A549 (cell line): ENCODE measurements at regions not wholly inside any gene's neighbourhood (a gene's known extent, or its start where the extent isn't known, plus 50 kb on each side); places are given as distances from the start of the nearest gene placed in this dataset.

Source experiments
- ATAC-seq, 2 experiments: fragments of 200-7000 bp in 1 of 2; fragments of >200 bp in 1 of 2; cut with Nextera tagmentation in 1 of 2; cut with Tn5 transposase in 1 of 2; 3 replicates each; pipeline versions ENCODE4 v1.8.0 to v1.9.1; 2018 to 2020; ENCODE audit warnings: mild to moderate bottlenecking in 1 of 2, moderate library complexity in 1 of 2
- CTCF ChIA-PET: fragments of 300-600 bp; sonication (Branson Sonifier 250); formaldehyde crosslinking; extraction: SDS; loops from one replicate; lab custom pipeline; 2021; ENCODE audit warnings: antibody characterized with exemption, inconsistent platforms; lab: Yijun Ruan, JAX
- POLR2A ChIA-PET: fragments of 350-600 bp; formaldehyde crosslinking; extraction: SDS; loops from one replicate; lab custom pipeline; 2021; ENCODE audit warnings: antibody characterized with exemption, inconsistent platforms; lab: Yijun Ruan, JAX
- DNase-seq, 2 experiments: peaks; one replicate each; pipeline versions ENCODE4 v3.0.0 to v3.0.0-alpha.2; 2011 to 2016; ENCODE audit warnings: low read depth in 1 of 2, low spot score in 1 of 2
- FAIRE-seq: peaks from 2 replicates; lab custom pipeline; 2011; peaks lifted over from hg19 to GRCh38; lab: Jason Lieb, UNC
- H3K27ac ChIP-seq, 2 experiments: fragments of >200 bp; sonication (Bioruptor Twin); formaldehyde crosslinking; 3 replicates each; pipeline ENCODE4 v1.5.1; 2016 to 2017
- H3K4me1 ChIP-seq: fragments of >200 bp; sonication (Bioruptor Twin); formaldehyde crosslinking; 3 replicates; pipeline ENCODE4 v1.6.1; 2016
- H3K4me2 ChIP-seq: fragments of >200 bp; sonication (Bioruptor Twin); formaldehyde crosslinking; 3 replicates; pipeline ENCODE4 v1.6.1; 2016
- H3K4me3 ChIP-seq: fragments of >200 bp; sonication (Bioruptor Twin); formaldehyde crosslinking; 3 replicates; pipeline ENCODE4 v1.5.1; 2016
- H3K9me3 ChIP-seq: fragments of >200 bp; sonication (Bioruptor Twin); formaldehyde crosslinking; 3 replicates; pipeline ENCODE4 v1.6.1; 2016
- ATOH8 ChIP-seq: fragments of 250-450 bp; sonication (Bioruptor Pico); IDR thresholded peaks from 2 replicates; pipeline ENCODE4 v1.5.0; 2020; ENCODE audit warnings: low read depth, mild to moderate bottlenecking, moderate library complexity
- BCL3 ChIP-seq: fragments of >200 bp; sonication (Bioruptor Twin); formaldehyde crosslinking; IDR thresholded peaks from 3 replicates; pipeline ENCODE4 v1.6.1; 2016
- BHLHE40 ChIP-seq: IDR thresholded peaks from 2 replicates; pipeline ENCODE4 v1.6.1; 2012; ENCODE audit warnings: low read depth, low read length, inconsistent platforms
- CEBPB ChIP-seq, 2 experiments: fragments of >200 bp in 1 of 2; sonication (Bioruptor Twin) in 1 of 2; formaldehyde crosslinking in 1 of 2; IDR thresholded peaks; 2 replicates each; pipeline ENCODE4 v1.6.1; 2012 to 2016
- CHD2 ChIP-seq: fragments of 150-350 bp; IDR thresholded peaks from 2 replicates; pipeline ENCODE4 v1.6.1; 2014; ENCODE audit warnings: low read length; ENCODE audit not compliant: partially characterized antibody
- CTCF ChIP-seq: fragments of >200 bp; sonication (Bioruptor Twin); formaldehyde crosslinking; IDR thresholded peaks from 3 replicates; pipeline ENCODE4 v1.5.1; 2016
- EHF ChIP-seq: fragments of 250-450 bp; sonication (Bioruptor Pico); IDR thresholded peaks from 2 replicates; pipeline ENCODE4 v1.5.0; 2020; ENCODE audit warnings: mild to moderate bottlenecking
- ELK1 ChIP-seq: fragments of 150-350 bp; IDR thresholded peaks from 2 replicates; pipeline ENCODE4 v1.6.1; 2014; ENCODE audit warnings: low read depth, mild to moderate bottlenecking, low read length
- FOSB ChIP-seq: fragments of 250-450 bp; sonication (Bioruptor Pico); IDR thresholded peaks from 2 replicates; pipeline ENCODE4 v1.5.0; 2020; ENCODE audit warnings: mild to moderate bottlenecking, moderate library complexity
- FOSL2 ChIP-seq, 2 experiments: fragments of 450-650 bp in 1 of 2; fragments of >200 bp in 1 of 2; sonication (Bioruptor Twin) in 1 of 2; formaldehyde crosslinking; IDR thresholded peaks; 2 replicates each; pipeline versions ENCODE4 v1.5.0 to v1.6.1; 2016 to 2020; ENCODE audit warnings: mild to moderate bottlenecking in 1 of 2, moderate library complexity in 1 of 2
- FOXS1 ChIP-seq: fragments of 250-450 bp; sonication (Bioruptor Pico); IDR thresholded peaks from 2 replicates; pipeline ENCODE4 v1.5.0; 2020; ENCODE audit warnings: mild to moderate bottlenecking, moderate library complexity
- GATA3 ChIP-seq: IDR thresholded peaks from 2 replicates; pipeline ENCODE4 v1.6.1; 2012; ENCODE audit warnings: borderline replicate concordance
- HES2 ChIP-seq: fragments of >200 bp; sonication (Bioruptor Twin); formaldehyde crosslinking; IDR thresholded peaks from 2 replicates; pipeline ENCODE4 v1.6.1; 2016
- HEYL ChIP-seq: fragments of 250-450 bp; sonication (Bioruptor Pico); IDR thresholded peaks from 2 replicates; pipeline ENCODE4 v1.8.0; 2021; ENCODE audit warnings: mild to moderate bottlenecking, moderate library complexity
- HOXB13 ChIP-seq: fragments of 250-450 bp; sonication (Bioruptor Pico); IDR thresholded peaks from 2 replicates; pipeline ENCODE4 v1.5.0; 2020; ENCODE audit warnings: low read depth, mild to moderate bottlenecking, moderate library complexity
- HOXB5 ChIP-seq: fragments of 250-450 bp; sonication (Bioruptor Pico); IDR thresholded peaks from 2 replicates; pipeline ENCODE4 v1.5.0; 2020; ENCODE audit warnings: mild to moderate bottlenecking, moderate library complexity
- JUN ChIP-seq, 2 experiments: fragments of >200 bp; sonication (Bioruptor Twin); formaldehyde crosslinking; IDR thresholded peaks; 2 replicates in 1 of 2; 3 replicates in 1 of 2; pipeline ENCODE4 v1.6.1; 2016 to 2017
- JUNB ChIP-seq: fragments of >200 bp; sonication (Bioruptor Twin); formaldehyde crosslinking; IDR thresholded peaks from 2 replicates; pipeline ENCODE4 v1.6.1; 2016
- KDM5A ChIP-seq: fragments of 200-600 bp; sonication (generic); IDR thresholded peaks from 2 replicates; pipeline ENCODE4 v1.6.1; 2016; ENCODE audit warnings: antibody characterized with exemption, mild to moderate bottlenecking
- MAX ChIP-seq: IDR thresholded peaks from 2 replicates; pipeline ENCODE4 v1.6.1; 2012
- MYC ChIP-seq: IDR thresholded peaks from 2 replicates; pipeline ENCODE4 v1.6.1; 2012; ENCODE audit warnings: mild to moderate bottlenecking, inconsistent platforms, low read length, improper control_type of control experiment, borderline replicate concordance
- PHF8 ChIP-seq: fragments of 200-600 bp; sonication (generic); IDR thresholded peaks from 2 replicates; pipeline ENCODE4 v1.6.1; 2016; ENCODE audit warnings: low read depth, mild to moderate bottlenecking, antibody characterized with exemption, moderate library complexity, borderline replicate concordance
- RAD21 ChIP-seq, 2 experiments: fragments of >200 bp in 1 of 2; sonication (Bioruptor Twin) in 1 of 2; formaldehyde crosslinking in 1 of 2; IDR thresholded peaks in 1 of 2; conservative IDR thresholded peaks in 1 of 2; 2 replicates in 1 of 2; 3 replicates in 1 of 2; pipeline ENCODE4 v1.6.1; 2012 to 2018; ENCODE audit warnings: inconsistent platforms in 1 of 2
- RARB ChIP-seq: fragments of 250-450 bp; sonication (Bioruptor Pico); IDR thresholded peaks from 2 replicates; pipeline ENCODE4 v1.8.0; 2021; ENCODE audit warnings: mild to moderate bottlenecking, moderate library complexity
- REST ChIP-seq: fragments of 200-600 bp; sonication (generic); IDR thresholded peaks from 2 replicates; pipeline ENCODE4 v1.6.1; 2016; ENCODE audit warnings: antibody characterized with exemption, mild to moderate bottlenecking, moderate library complexity
- RNF2 ChIP-seq: fragments of 200-600 bp; sonication (generic); IDR thresholded peaks from 2 replicates; pipeline ENCODE4 v1.6.1; 2016; ENCODE audit warnings: low read depth, mild to moderate bottlenecking, antibody characterized with exemption, moderate library complexity, borderline replicate concordance
- TFCP2L1 ChIP-seq: fragments of 250-450 bp; sonication (Bioruptor Pico); IDR thresholded peaks from 2 replicates; pipeline ENCODE4 v1.5.0; 2021; ENCODE audit warnings: mild to moderate bottlenecking
- ZFP36 ChIP-seq: fragments of 450-650 bp; IDR thresholded peaks from 2 replicates; pipeline ENCODE4 v1.6.1; 2014; ENCODE audit warnings: borderline replicate concordance; ENCODE audit not compliant: partially characterized antibody
- WGBS: methylation state at CpG from one replicate; pipeline ENCODE4 v1.1.6; 2017; ENCODE audit errors: missing lambda C conversion rate; 5-methylcytosine and 5-hydroxymethylcytosine counted together

GRCh38 chr6:128742900-128743299 lies 140.0 kb upstream of the LAMA2 start:
- ChIA-PET POLR2A (no interaction called here), CTCF (no interaction called here)
- H3K4me3 ChIP-seq = no peak overlapping the region
- DNase-seq (no peak), ATAC-seq (no peak), FAIRE-seq (no peak)
- TF ChIP-seq ELK1 (no peak), BCL3 (no peak), ZFP36 (no peak), MAX (no peak), HES2 (no peak), PHF8 (no peak), RARB (no peak), CEBPB (IDR thresholded peaks at IDR 0.05) (no peak), KDM5A (no peak), HOXB5 (no peak), FOSB (CRISPR knock-in tag) (no peak), ATOH8 (CRISPR knock-in tag) (no peak), FOSL2 (IDR thresholded peaks at IDR 0.05) (no peak), FOSL2 (CRISPR knock-in tag; IDR thresholded peaks at IDR 0.05) (no peak), HEYL (CRISPR knock-in tag) (no peak), JUNB (no peak), MYC (no peak), JUN (IDR thresholded peaks at IDR 0.05) (no peak), FOXS1 (CRISPR knock-in tag) (no peak)
- no peak overlapping the region for H3K27ac ChIP-seq
- H3K9me3 ChIP-seq = no peaks in the 10 kb centered on the region
- no peak overlapping the region for H3K4me2 ChIP-seq
- 68% methylated on average over 9 of the region's 10 CpGs for WGBS
- no peaks in the 10 kb centered on the region for H3K4me1 ChIP-seq

GRCh38 chr6:128740951-128741350 lies 142.0 kb upstream of the LAMA2 start:
- ATAC-seq = no peak
- 84% methylated on average over 1 of the region's 1 CpG for WGBS
- Histone ChIP-seq H3K27ac (no peak overlapping the region), H3K4me1 (no peaks in the 10 kb centered on the region), H3K9me3 (no peaks in the 10 kb centered on the region), H3K4me3 (no peak overlapping the region), H3K4me2 (no peak overlapping the region)
- no peak for FAIRE-seq
- CTCF ChIA-PET = no interaction called here
- POLR2A ChIA-PET = no interaction called here
- no peak for DNase-seq
- no peak for TF ChIP-seq RAD21 (conservative IDR thresholded peaks at IDR 0.05 in 1 of 2, IDR thresholded peaks at IDR 0.05 in 1 of 2)
- no peak for TF ChIP-seq CHD2
- TF ChIP-seq REST = no peak
- no peak for TF ChIP-seq CTCF
- no peak for TF ChIP-seq RNF2
- TF ChIP-seq BHLHE40 = no peak
- no peak for TF ChIP-seq CEBPB (IDR thresholded peaks at IDR 0.05)
- no peak for TF ChIP-seq FOSL2 (IDR thresholded peaks at IDR 0.05)
- no peak for TF ChIP-seq FOSL2 (CRISPR knock-in tag; IDR thresholded peaks at IDR 0.05)
- no peak for TF ChIP-seq BCL3
- no peak for TF ChIP-seq HOXB13 (CRISPR knock-in tag)
- no peak for TF ChIP-seq EHF (CRISPR knock-in tag)
- no peak for TF ChIP-seq GATA3
- TF ChIP-seq TFCP2L1 (CRISPR knock-in tag) = no peak
- TF ChIP-seq FOSB (CRISPR knock-in tag) = no peak
